ENCODE measurements at regions not wholly inside any gene's neighbourhood (a gene's known extent, or its start where the extent isn't known, plus 50 kb on each side); places are given as distances from the start of the nearest gene placed in this dataset.
A peak's percentile ranks its signal among the peaks of the same experiment; 100 is the strongest.
"Not testable (repeated sequence)": the region's sequence is repeated elsewhere in the genome, so short reads cannot be mapped to it uniquely, and the experiment has no call there.

GRCh38 chr1:101550581-101550980 is 313.8 kb downstream of the S1PR1 start:
- no peak overlapping the region for H3K4me3 Mint-ChIP-seq
- no peak overlapping the region for H3K27ac Mint-ChIP-seq
- H3K27me3 Mint-ChIP-seq, result no peaks in the 10 kb centered on the region
- DNase-seq (no peak), ATAC-seq (no peak)
- H3K9me3 Mint-ChIP-seq, result no peaks in the 10 kb centered on the region
- no peaks in the 10 kb centered on the region for H3K4me1 Mint-ChIP-seq

- ATAC-seq, result no peak
- no peaks in the 10 kb centered on the region for H3K27me3 Mint-ChIP-seq
Measured at GRCh38 chr1:101566883-101567538, 330.2 kb downstream of the S1PR1 start.

GRCh38 chr1:101567582-101568189 is 330.9 kb downstream of the S1PR1 start:
- peak; percentile 31 to 46 for DNase-seq
- H3K4me1 Mint-ChIP-seq, result no peaks in the 10 kb centered on the region
- ATAC-seq, result peak; percentile 75
- no peaks in the 10 kb centered on the region for H3K9me3 Mint-ChIP-seq
- H3K27ac Mint-ChIP-seq, result no peak overlapping the region
- H3K4me3 Mint-ChIP-seq, result no peak overlapping the region
- H3K27me3 Mint-ChIP-seq, result no peaks in the 10 kb centered on the region

More at GRCh38 chr1:101566883-101567538, 330.2 kb downstream of the S1PR1 start:
- no peak overlapping the region for H3K27ac Mint-ChIP-seq
- H3K4me1 Mint-ChIP-seq, result no peaks in the 10 kb centered on the region
- no peak for DNase-seq
- no peaks in the 10 kb centered on the region for H3K9me3 Mint-ChIP-seq
- H3K4me3 Mint-ChIP-seq, result no peak overlapping the region

DNA sequence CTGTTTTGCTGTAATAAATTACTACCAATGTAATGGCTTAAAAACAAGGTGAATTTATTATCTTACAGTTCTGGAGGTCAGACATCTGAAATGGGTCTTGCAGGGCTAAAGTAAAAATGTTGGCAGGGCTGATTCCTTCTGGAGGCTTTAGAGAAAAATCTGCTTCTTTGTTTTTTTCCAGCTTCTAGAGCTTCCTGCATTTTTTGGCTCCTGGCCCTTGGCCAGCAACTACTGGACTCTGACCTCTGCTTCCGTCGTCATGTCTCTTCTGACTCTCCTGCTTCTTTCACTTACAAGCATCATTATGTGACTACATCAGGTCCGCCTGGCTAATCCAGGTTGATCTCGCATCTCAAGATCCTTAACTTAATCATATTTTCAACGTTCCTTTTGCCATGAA is 350.9 kb downstream of the S1PR1 start:
- DNase-seq (no peak), ATAC-seq (no peak)
- Mint-ChIP-seq H3K4me3 (no peak overlapping the region), H3K27me3 (peaks cover 13% of the 10 kb centered on the region), H3K9me3 (no peaks in the 10 kb centered on the region), H3K27ac (no peak overlapping the region), H3K4me1 (no peaks in the 10 kb centered on the region)

- Mint-ChIP-seq H3K27ac (no peak overlapping the region), H3K9me3 (no peaks in the 10 kb centered on the region), H3K4me1 (no peaks in the 10 kb centered on the region), H3K27me3 (peaks cover 3% of the 10 kb centered on the region), H3K4me3 (no peak overlapping the region)
- ATAC-seq, result no peak
- no peak for DNase-seq
Measured at GRCh38 chr1:101588677-101589076, 351.9 kb downstream of the S1PR1 start.

GRCh38 chr1:101592845-101593244 is 356.0 kb downstream of the S1PR1 start:
- no peak overlapping the region for H3K4me3 Mint-ChIP-seq
- H3K27ac Mint-ChIP-seq, result no peak overlapping the region
- DNase-seq, result no peak
- H3K9me3 Mint-ChIP-seq, result no peaks in the 10 kb centered on the region
- ATAC-seq, result no peak
- H3K27me3 Mint-ChIP-seq, result no peaks in the 10 kb centered on the region
- H3K4me1 Mint-ChIP-seq, result no peaks in the 10 kb centered on the region

- H3K27ac Mint-ChIP-seq, result no peak overlapping the region
- no peaks in the 10 kb centered on the region for H3K9me3 Mint-ChIP-seq
- H3K4me3 Mint-ChIP-seq, result no peak overlapping the region
- no peaks in the 10 kb centered on the region for H3K4me1 Mint-ChIP-seq
- H3K27me3 Mint-ChIP-seq, result no peaks in the 10 kb centered on the region
- ATAC-seq, result no peak
- no peak for DNase-seq
Measured at GRCh38 chr1:101595881-101596374, 359.1 kb downstream of the S1PR1 start.

GRCh38 chr1:101600615-101601014 is 363.8 kb downstream of the S1PR1 start:
- not testable (repeated sequence) for H3K4me1 Mint-ChIP-seq, H3K27me3 Mint-ChIP-seq

GRCh38 chr1:101603726-101604125 is 366.9 kb downstream of the S1PR1 start:
- DNase-seq (no peak), ATAC-seq (no peak)
- H3K27ac Mint-ChIP-seq, result no peak overlapping the region
- H3K4me1 Mint-ChIP-seq, result no peaks in the 10 kb centered on the region
- H3K27me3 Mint-ChIP-seq, result peaks cover 6% of the 10 kb centered on the region
- no peaks in the 10 kb centered on the region for H3K9me3 Mint-ChIP-seq
- no peak overlapping the region for H3K4me3 Mint-ChIP-seq

More at GRCh38 chr1:101600615-101601014, 363.8 kb downstream of the S1PR1 start:
- H3K27ac Mint-ChIP-seq, H3K9me3 Mint-ChIP-seq, H3K4me3 Mint-ChIP-seq, DNase-seq, ATAC-seq: not testable (repeated sequence)

GRCh38 chr1:101605878-101606277 is 369.1 kb downstream of the S1PR1 start:
- Mint-ChIP-seq H3K9me3 (peaks cover 7 to 12% of the 10 kb centered on the region in 2 donors), H3K4me1 (no peaks in the 10 kb centered on the region), H3K27me3 (peaks cover 6% of the 10 kb centered on the region), H3K27ac (no peak overlapping the region), H3K4me3 (no peak overlapping the region)
- no peak for DNase-seq
- ATAC-seq, result no peak

- Mint-ChIP-seq H3K4me1 (no peaks in the 10 kb centered on the region), H3K27ac (no peak overlapping the region), H3K9me3 (peaks cover 7 to 12% of the 10 kb centered on the region in 2 donors), H3K4me3 (no peak overlapping the region), H3K27me3 (no peaks in the 10 kb centered on the region)
- no peak for DNase-seq
- ATAC-seq, result no peak
Measured at GRCh38 chr1:101613546-101613945, 376.7 kb downstream of the S1PR1 start.

DNA sequence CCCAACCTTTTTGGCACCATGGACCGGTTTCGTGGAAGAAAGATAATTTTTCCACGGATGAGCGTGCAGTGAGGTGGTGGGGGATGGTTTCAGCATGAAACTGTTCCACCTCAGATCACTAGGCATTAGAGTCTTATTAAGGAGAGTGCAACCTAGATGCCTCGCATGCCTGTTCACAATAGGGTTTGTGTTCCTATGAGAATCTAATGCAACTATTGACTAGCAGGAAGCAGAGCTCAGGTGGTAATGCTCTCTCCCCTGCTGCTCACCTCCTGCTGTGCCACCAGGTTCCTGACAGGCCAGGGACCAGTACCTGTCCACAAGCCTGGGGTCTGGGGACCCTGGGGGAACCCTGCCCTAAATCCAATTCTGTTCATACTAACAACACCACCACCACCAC is 377.8 kb downstream of the OLFM3 start:
- Mint-ChIP-seq H3K9me3 (no peaks in the 10 kb centered on the region), H3K4me3 (no peak overlapping the region), H3K27ac (no peak overlapping the region), H3K4me1 (no peaks in the 10 kb centered on the region), H3K27me3 (no peaks in the 10 kb centered on the region)
- no peak for DNase-seq
- no peak for ATAC-seq

DNA sequence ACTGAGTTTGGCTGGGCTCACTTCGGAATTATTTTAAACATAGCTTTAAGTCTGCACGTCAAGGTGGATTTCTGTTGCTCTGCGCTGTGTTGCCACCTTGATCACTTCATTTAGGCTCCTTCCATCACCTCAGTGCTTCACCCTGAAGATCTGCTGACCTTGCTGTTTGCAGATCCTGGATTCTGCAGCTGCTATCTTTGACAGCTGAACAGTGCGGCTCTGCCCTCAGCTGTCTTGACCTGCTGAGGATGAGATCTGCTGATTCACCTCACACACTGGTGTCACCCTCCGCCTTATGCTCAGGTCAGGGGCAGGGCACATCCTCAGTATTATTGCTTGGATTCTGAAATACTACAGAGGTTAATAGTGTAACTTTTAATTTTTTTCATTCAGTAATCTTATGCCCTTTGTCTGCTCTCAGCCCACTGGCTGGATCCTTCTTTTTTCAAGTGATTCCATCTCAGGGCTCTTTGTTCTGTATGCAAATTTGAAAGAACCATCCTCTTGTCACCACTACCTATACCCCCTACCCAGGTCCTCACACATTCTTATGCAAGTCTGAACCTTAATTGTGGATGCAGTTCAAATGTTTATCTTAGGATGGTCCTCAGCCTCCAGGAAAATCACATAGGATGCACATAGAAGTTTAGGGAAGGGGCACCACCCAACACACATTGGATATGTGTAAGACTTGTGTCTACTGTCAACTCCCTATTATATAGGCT is 364.0 kb downstream of the OLFM3 start:
- no peak overlapping the region for H3K27ac Mint-ChIP-seq
- H3K4me1 Mint-ChIP-seq, result no peaks in the 10 kb centered on the region
- no peak for DNase-seq
- no peaks in the 10 kb centered on the region for H3K27me3 Mint-ChIP-seq
- peak; percentile 48 for ATAC-seq
- H3K4me3 Mint-ChIP-seq, result no peak overlapping the region
- H3K9me3 Mint-ChIP-seq, result no peaks in the 10 kb centered on the region

GRCh38 chr1:101645810-101646209 is 350.9 kb downstream of the OLFM3 start:
- H3K4me1 Mint-ChIP-seq, result no peaks in the 10 kb centered on the region
- no peak overlapping the region for H3K27ac Mint-ChIP-seq
- H3K27me3 Mint-ChIP-seq, result no peaks in the 10 kb centered on the region
- no peak for ATAC-seq
- DNase-seq, result no peak
- H3K9me3 Mint-ChIP-seq, result no peaks in the 10 kb centered on the region
- H3K4me3 Mint-ChIP-seq, result no peak overlapping the region

- Mint-ChIP-seq H3K9me3 (peaks cover 9 to 25% of the 10 kb centered on the region in 2 donors), H3K27ac (no peak overlapping the region), H3K4me1 (no peaks in the 10 kb centered on the region), H3K4me3 (no peak overlapping the region), H3K27me3 (peaks cover 13% of the 10 kb centered on the region)
- ATAC-seq, result no peak
- no peak for DNase-seq
Measured at GRCh38 chr1:101652484-101652883, 344.2 kb downstream of the OLFM3 start.

DNA sequence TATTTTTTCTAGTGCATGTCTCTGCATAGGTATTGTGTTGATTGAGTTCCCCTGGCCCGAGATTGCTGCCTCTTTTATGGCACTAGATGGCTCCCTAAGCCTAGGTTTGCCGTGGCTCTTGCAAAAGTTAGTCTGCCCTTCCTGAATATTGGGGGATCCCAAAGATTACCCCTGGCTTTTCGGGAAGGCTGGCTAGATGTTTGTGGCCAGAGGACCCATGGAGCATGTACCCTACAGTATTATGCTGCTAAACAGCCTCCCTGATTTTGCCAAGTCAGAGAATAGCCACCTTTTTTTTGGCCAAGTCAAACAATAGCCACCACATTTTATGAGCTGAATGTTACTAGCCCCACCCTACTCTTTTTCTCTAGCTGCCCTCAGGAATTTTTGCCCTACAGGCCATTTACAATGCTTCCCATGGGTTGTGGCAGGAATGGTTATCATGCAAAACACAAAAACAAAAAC is 343.2 kb downstream of the OLFM3 start:
- DNase-seq (no peak), ATAC-seq (no peak)
- Mint-ChIP-seq H3K27me3 (peaks cover 13% of the 10 kb centered on the region), H3K9me3 (peaks cover 9 to 25% of the 10 kb centered on the region in 2 donors), H3K4me3 (no peak overlapping the region), H3K4me1 (no peaks in the 10 kb centered on the region), H3K27ac (no peak overlapping the region)

Measured in stimulated activated naive CD8-positive, alpha-beta T cell treated with anti-CD3 and anti-CD28 coated beads, Interleukin-15, amount 100 ng/mL, for 72 hours (primary cell).